ENCODE measurements at regions not wholly inside any gene's neighbourhood (a gene's known extent, or its start where the extent isn't known, plus 50 kb on each side); places are given as distances from the start of the nearest gene placed in this dataset.

- DNase-seq (ENCODE audit: low spot score): no peak
These were observed 53.5 kb upstream of the SVIL start for GRCh38 chr10:29688230-29688661.

- no peak for DNase-seq (ENCODE audit: low spot score)
These were observed 52.8 kb upstream of the SVIL start for GRCh38 chr10:29687421-29688164.

GRCh38 chr10:29685506-29685905 is 50.7 kb upstream of the SVIL start:
- DNase-seq (ENCODE audit: low spot score): no peak
